Activated naive CD4-positive, alpha-beta T cell treated with Interleukin-2 at 50 U/mL for 16 hours (primary cell): ENCODE measurements at regions not wholly inside any gene's neighbourhood (a gene's known extent, or its start where the extent isn't known, plus 50 kb on each side); places are given as distances from the start of the nearest gene placed in this dataset.
"Not testable (repeated sequence)": the region's sequence is repeated elsewhere in the genome, so short reads cannot be mapped to it uniquely, and the experiment has no call there.

Experiments used
- DNase-seq: peaks from one replicate; pipeline ENCODE4 v3.0.0-alpha.2; 2020

- DNase-seq = no peak
These were observed 170.8 kb upstream of the ZNF267 start for GRCh38 chr16:31702796-31703195.

GRCh38 chr16:31703526-31704128 lies 170.0 kb upstream of the ZNF267 start:
- DNase-seq = no peak

GRCh38 chr16:31704138-31704537 lies 169.5 kb upstream of the ZNF267 start:
- no peak for DNase-seq

GRCh38 chr16:31705371-31705770 lies 168.2 kb upstream of the ZNF267 start:
- no peak for DNase-seq

GRCh38 chr16:31706318-31706717 lies 167.3 kb upstream of the ZNF267 start:
- DNase-seq = no peak

- DNase-seq = no peak
These were observed 166.7 kb upstream of the ZNF267 start for GRCh38 chr16:31706925-31707324.

- DNase-seq = no peak
These were observed 165.8 kb upstream of the ZNF267 start for GRCh38 chr16:31707743-31708335.

GRCh38 chr16:31708348-31708747 lies 165.3 kb upstream of the ZNF267 start:
- DNase-seq = no peak

GRCh38 chr16:31709181-31709580 lies 164.4 kb upstream of the ZNF267 start:
- no peak for DNase-seq

- no peak for DNase-seq
These were observed 163.5 kb upstream of the ZNF267 start for GRCh38 chr16:31710134-31710533.

GRCh38 chr16:31710880-31711279 lies 162.7 kb upstream of the ZNF267 start:
- DNase-seq = no peak

GRCh38 chr16:31711344-31711845 lies 162.2 kb upstream of the ZNF267 start:
- no peak for DNase-seq

- no peak for DNase-seq
These were observed 161.5 kb upstream of the ZNF267 start for GRCh38 chr16:31712064-31712540.

GRCh38 chr16:31713071-31713944 lies 160.3 kb upstream of the ZNF267 start:
- peak; percentile 93 for DNase-seq

GRCh38 chr16:31713945-31714902 lies 159.4 kb upstream of the ZNF267 start:
- DNase-seq = no peak

GRCh38 chr16:31714903-31715504 lies 158.6 kb upstream of the ZNF267 start:
- no peak for DNase-seq

GRCh38 chr16:31715915-31716314 lies 157.7 kb upstream of the ZNF267 start:
- DNase-seq = no peak

- DNase-seq = no peak
These were observed 154.6 kb upstream of the ZNF267 start for GRCh38 chr16:31718998-31719397.

GRCh38 chr16:31727553-31727952 lies 146.1 kb upstream of the ZNF267 start:
- no peak for DNase-seq

GRCh38 chr16:31734265-31734664 lies 139.3 kb upstream of the ZNF267 start:
- no peak for DNase-seq

GRCh38 chr16:31745098-31745497 lies 128.5 kb upstream of the ZNF267 start:
- DNase-seq = not testable (repeated sequence)

- no peak for DNase-seq
These were observed 127.7 kb upstream of the ZNF267 start for GRCh38 chr16:31745900-31746299.
